HEK293 (cell line): ENCODE measurements at regions not wholly inside any gene's neighbourhood (a gene's known extent, or its start where the extent isn't known, plus 50 kb on each side); places are given as distances from the start of the nearest gene placed in this dataset.

Experiments
- CTCF ChIA-PET: fragments of 350-600 bp; formaldehyde crosslinking; extraction: SDS; loops from one replicate; lab custom pipeline; 2021; ENCODE audit warnings: antibody characterized with exemption; lab: Yijun Ruan, JAX
- POLR2A ChIA-PET: fragments of 300-600 bp; formaldehyde crosslinking; extraction: SDS; loops from one replicate; lab custom pipeline; 2020; ENCODE audit warnings: antibody characterized with exemption, inconsistent platforms; lab: Yijun Ruan, JAX
- H3K27ac ChIP-seq: fragments of 200-500 bp; sonication (Bioruptor generic); 2 replicates; pipeline ENCODE4 v1.5.1; 2014; ENCODE audit warnings: low read depth, low read length, control low read depth, inconsistent platforms; ENCODE audit errors: extremely low read depth
- H3K36me3 ChIP-seq, 2 experiments: fragments of 200-500 bp in 1 of 2; sonication (Bioruptor generic) in 1 of 2; 1 replicate in 1 of 2; 2 replicates in 1 of 2; pipeline ENCODE4 v1.5.1; 2014 to 2017; ENCODE audit warnings: inconsistent platforms in 2 of 2, low read length in 2 of 2; ENCODE audit not compliant: control insufficient read depth in 2 of 2, insufficient read depth in 1 of 2
- H3K4me1 ChIP-seq: fragments of 200-500 bp; sonication (Bioruptor generic); 2 replicates; pipeline ENCODE4 v1.5.1; 2014; ENCODE audit warnings: mild to moderate bottlenecking, low read length, inconsistent platforms; ENCODE audit not compliant: control insufficient read depth, insufficient read depth
- H3K4me3 ChIP-seq: 2 replicates; pipeline ENCODE4 v1.5.1; 2011; ENCODE audit warnings: low read depth, mild to moderate bottlenecking, control low read depth, low read length, moderate library complexity
- H3K9me3 ChIP-seq: fragments of 200-500 bp; sonication (Bioruptor generic); 2 replicates; pipeline ENCODE4 v1.5.1; 2014; ENCODE audit warnings: low read depth, low read length, inconsistent platforms; ENCODE audit not compliant: control insufficient read depth, insufficient read depth
- BCL11B ChIP-seq: fragments of 450-650 bp; formaldehyde crosslinking; IDR thresholded peaks from 2 replicates; pipeline ENCODE4 v1.5.1; 2016; ENCODE audit warnings: low read depth, missing biosample characterization, missing genetic modification characterization
- EGR2 ChIP-seq: fragments of 450-650 bp; formaldehyde crosslinking; IDR thresholded peaks from 2 replicates; pipeline ENCODE4 v1.5.1; 2016; ENCODE audit warnings: low read depth, missing biosample characterization, missing genetic modification characterization
- GLIS1 ChIP-seq: fragments of 450-650 bp; formaldehyde crosslinking; IDR thresholded peaks from 2 replicates; pipeline ENCODE4 v1.5.1; 2016; ENCODE audit warnings: missing biosample characterization, missing genetic modification characterization
- GLIS2 ChIP-seq: fragments of 450-650 bp; formaldehyde crosslinking; IDR thresholded peaks from 2 replicates; pipeline ENCODE4 v1.5.1; 2016; ENCODE audit warnings: missing biosample characterization, missing genetic modification characterization
- KLF1 ChIP-seq: fragments of 450-650 bp; formaldehyde crosslinking; IDR thresholded peaks from 2 replicates; pipeline ENCODE4 v1.5.1; 2016; ENCODE audit warnings: missing biosample characterization, missing genetic modification characterization
- KLF9 ChIP-seq: fragments of 450-650 bp; formaldehyde crosslinking; IDR thresholded peaks from 2 replicates; pipeline ENCODE4 v1.5.1; 2016; ENCODE audit warnings: missing biosample characterization, missing genetic modification characterization, low read depth
- SP2 ChIP-seq: fragments of 450-650 bp; formaldehyde crosslinking; IDR thresholded peaks from 2 replicates; pipeline ENCODE4 v1.5.1; 2016; ENCODE audit warnings: missing biosample characterization, missing genetic modification characterization
- SP3 ChIP-seq: fragments of 450-650 bp; formaldehyde crosslinking; IDR thresholded peaks from 2 replicates; pipeline ENCODE4 v1.5.1; 2016; ENCODE audit warnings: missing biosample characterization, missing genetic modification characterization
- SP7 ChIP-seq: fragments of 450-650 bp; formaldehyde crosslinking; IDR thresholded peaks from 2 replicates; pipeline ENCODE4 v1.5.1; 2016; ENCODE audit warnings: missing biosample characterization, missing genetic modification characterization
- ZBTB17 ChIP-seq: fragments of 450-650 bp; formaldehyde crosslinking; IDR thresholded peaks from 2 replicates; pipeline ENCODE4 v1.5.1; 2016; ENCODE audit warnings: missing biosample characterization, missing genetic modification characterization
- ZBTB8A ChIP-seq: fragments of 450-650 bp; formaldehyde crosslinking; IDR thresholded peaks from 2 replicates; pipeline ENCODE4 v1.5.1; 2016; ENCODE audit warnings: missing biosample characterization, missing genetic modification characterization
- ZFHX2 ChIP-seq: fragments of 450-650 bp; formaldehyde crosslinking; conservative IDR thresholded peaks from 2 replicates; pipeline ENCODE4 v1.5.1; 2016; ENCODE audit warnings: missing biosample characterization, missing genetic modification characterization
- ZFP37 ChIP-seq: fragments of 450-650 bp; formaldehyde crosslinking; IDR thresholded peaks from 2 replicates; pipeline ENCODE4 v1.5.1; 2016; ENCODE audit warnings: missing biosample characterization, missing genetic modification characterization
- ZFP69B ChIP-seq: fragments of 450-650 bp; formaldehyde crosslinking; IDR thresholded peaks from 2 replicates; pipeline ENCODE4 v1.5.1; 2016; ENCODE audit warnings: missing biosample characterization, missing genetic modification characterization
- ZNF433 ChIP-seq: fragments of 450-650 bp; formaldehyde crosslinking; IDR thresholded peaks from 2 replicates; pipeline ENCODE4 v1.5.1; 2016; ENCODE audit warnings: missing biosample characterization, missing genetic modification characterization, low read depth
- ZNF658 ChIP-seq: fragments of 450-650 bp; formaldehyde crosslinking; IDR thresholded peaks from 2 replicates; pipeline ENCODE4; 2016; ENCODE audit warnings: missing biosample characterization, missing genetic modification characterization
- ZNF76 ChIP-seq: fragments of 450-650 bp; formaldehyde crosslinking; IDR thresholded peaks from 2 replicates; pipeline ENCODE4; 2016; ENCODE audit warnings: low read depth, missing biosample characterization, missing genetic modification characterization, borderline replicate concordance
- ZNF777 ChIP-seq: fragments of 450-650 bp; formaldehyde crosslinking; IDR thresholded peaks from 2 replicates; pipeline ENCODE4 v1.5.1; 2017; ENCODE audit warnings: missing biosample characterization, missing genetic modification characterization, borderline replicate concordance
- TF ChIP-seq, protein P1 (sequence below): fragments of 450-650 bp; formaldehyde crosslinking; IDR thresholded peaks from 2 replicates; pipeline ENCODE4 v1.5.1; 2016; ENCODE audit warnings: missing biosample characterization, missing genetic modification characterization
- TF ChIP-seq, protein P2 (sequence below): fragments of 450-650 bp; formaldehyde crosslinking; IDR thresholded peaks from 2 replicates; pipeline ENCODE4 v1.5.1; 2016; ENCODE audit warnings: missing biosample characterization, missing genetic modification characterization
- TF ChIP-seq, protein P3 (sequence below): fragments of 450-650 bp; formaldehyde crosslinking; IDR thresholded peaks from 2 replicates; pipeline ENCODE4 v1.5.1; 2016; ENCODE audit warnings: missing biosample characterization, missing genetic modification characterization, borderline replicate concordance
- TF ChIP-seq, protein P4 (sequence below): fragments of 450-650 bp; formaldehyde crosslinking; IDR thresholded peaks from 2 replicates; pipeline ENCODE4 v1.5.1; 2017; ENCODE audit warnings: missing biosample characterization, mild to moderate bottlenecking, missing genetic modification characterization, moderate library complexity
- TF ChIP-seq, protein P5 (sequence below): fragments of 450-650 bp; formaldehyde crosslinking; IDR thresholded peaks from 2 replicates; pipeline ENCODE4 v1.5.1; 2016; ENCODE audit warnings: missing biosample characterization, missing genetic modification characterization

DNA sequence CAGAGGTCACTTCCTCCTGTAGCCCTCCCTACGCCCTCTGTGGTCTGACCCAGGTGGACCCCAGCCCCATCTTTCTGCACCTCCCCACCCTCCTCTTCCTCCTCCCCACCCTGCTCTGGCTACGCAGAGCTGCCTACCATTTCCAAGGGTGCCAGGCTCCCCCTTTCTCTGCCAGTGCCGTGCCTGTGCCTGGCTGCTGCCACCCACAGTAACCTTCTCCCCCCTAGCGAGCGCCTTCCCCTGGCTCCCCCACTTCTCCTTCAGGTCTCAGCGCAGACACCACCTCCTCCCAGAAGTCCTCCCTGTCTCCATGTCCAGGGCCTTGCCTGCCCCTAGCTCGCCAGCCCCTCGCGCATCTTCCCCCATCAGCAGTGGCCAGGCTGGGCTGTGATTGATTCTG, 471.5 kb downstream of the PTPRU start:
- Histone ChIP-seq H3K27ac (no peak overlapping the region), H3K9me3 (no peaks in the 10 kb centered on the region), H3K36me3 (no peaks in the 10 kb centered on the region), H3K4me1 (peaks cover 3% of the 10 kb centered on the region; the same call in 1 of the 2 replicates), H3K4me3 (no peak overlapping the region)
- ChIA-PET POLR2A (no interaction called here), CTCF (interaction anchor here (0.6 kb wide), 1 partner anchor 141 kb away, joined by 3 read pairs; no protein-coding TSS in a partner anchor)
- TF ChIP-seq ZNF433 (no peak), ZFP37 (no peak)

DNA sequence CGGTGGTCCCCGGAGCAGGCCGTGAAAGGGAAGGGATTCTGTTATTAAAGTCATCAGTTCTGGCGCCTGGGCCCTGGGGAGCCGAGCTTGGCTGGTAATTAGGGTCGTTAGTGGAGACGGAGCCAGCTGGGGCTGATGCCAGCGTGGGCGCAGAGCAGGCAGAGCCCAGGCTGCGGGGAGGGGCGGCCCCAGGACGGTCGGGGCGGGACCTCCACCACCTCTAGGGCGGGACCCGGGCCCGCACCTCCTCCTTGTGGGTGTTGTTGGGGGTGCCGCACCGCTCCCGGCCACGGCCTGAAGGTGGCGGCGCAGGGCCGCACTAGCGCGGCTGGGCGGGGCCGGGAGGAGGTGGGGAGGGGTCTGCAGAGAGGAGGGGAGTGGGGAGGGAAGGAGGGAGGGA, 470.6 kb downstream of the PTPRU start:
- no peaks in the 10 kb centered on the region for H3K36me3 ChIP-seq
- H3K9me3 ChIP-seq = no peaks in the 10 kb centered on the region
- ChIA-PET POLR2A (no interaction called here), CTCF (no interaction called here)
- no peak overlapping the region for H3K4me3 ChIP-seq
- peaks cover 3% of the 10 kb centered on the region; the same call in 1 of the 2 replicates for H3K4me1 ChIP-seq
- TF ChIP-seq SP7 (tag by site-specific recombination) (peak; percentile 46; the same call in 1 of the 2 replicates), EGR2 (tag by site-specific recombination) (peak; percentile 62), ZBTB8A (peak; percentile 84), KLF9 (tag by site-specific recombination) (peak; percentile 37; the same call in 1 of the 2 replicates), KLF1 (tag by site-specific recombination) (peak; percentile 78), ZFHX2 (peak; percentile 85), BCL11B (no peak), GLIS1 (tag by site-specific recombination) (peak; percentile 37; the same call in 1 of the 2 replicates), SP2 (peak; percentile 85), ZNF777 (no peak), GLIS2 (tag by site-specific recombination) (peak; percentile 53), ZNF76 (tag by site-specific recombination) (0 out of 2 replicates have a peak, but pooled peaks have one; percentile 16), ZFP69B (tag by site-specific recombination) (no peak), ZBTB17 (tag by site-specific recombination) (peak; percentile 69), ZNF658 (tag by site-specific recombination) (no peak), SP3 (tag by site-specific recombination) (peak; percentile 86)
- TF ChIP-seq, protein P1, sequence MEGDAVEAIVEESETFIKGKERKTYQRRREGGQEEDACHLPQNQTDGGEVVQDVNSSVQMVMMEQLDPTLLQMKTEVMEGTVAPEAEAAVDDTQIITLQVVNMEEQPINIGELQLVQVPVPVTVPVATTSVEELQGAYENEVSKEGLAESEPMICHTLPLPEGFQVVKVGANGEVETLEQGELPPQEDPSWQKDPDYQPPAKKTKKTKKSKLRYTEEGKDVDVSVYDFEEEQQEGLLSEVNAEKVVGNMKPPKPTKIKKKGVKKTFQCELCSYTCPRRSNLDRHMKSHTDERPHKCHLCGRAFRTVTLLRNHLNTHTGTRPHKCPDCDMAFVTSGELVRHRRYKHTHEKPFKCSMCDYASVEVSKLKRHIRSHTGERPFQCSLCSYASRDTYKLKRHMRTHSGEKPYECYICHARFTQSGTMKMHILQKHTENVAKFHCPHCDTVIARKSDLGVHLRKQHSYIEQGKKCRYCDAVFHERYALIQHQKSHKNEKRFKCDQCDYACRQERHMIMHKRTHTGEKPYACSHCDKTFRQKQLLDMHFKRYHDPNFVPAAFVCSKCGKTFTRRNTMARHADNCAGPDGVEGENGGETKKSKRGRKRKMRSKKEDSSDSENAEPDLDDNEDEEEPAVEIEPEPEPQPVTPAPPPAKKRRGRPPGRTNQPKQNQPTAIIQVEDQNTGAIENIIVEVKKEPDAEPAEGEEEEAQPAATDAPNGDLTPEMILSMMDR (tag by site-specific recombination) = peak; percentile 58
- TF ChIP-seq, protein P2, sequence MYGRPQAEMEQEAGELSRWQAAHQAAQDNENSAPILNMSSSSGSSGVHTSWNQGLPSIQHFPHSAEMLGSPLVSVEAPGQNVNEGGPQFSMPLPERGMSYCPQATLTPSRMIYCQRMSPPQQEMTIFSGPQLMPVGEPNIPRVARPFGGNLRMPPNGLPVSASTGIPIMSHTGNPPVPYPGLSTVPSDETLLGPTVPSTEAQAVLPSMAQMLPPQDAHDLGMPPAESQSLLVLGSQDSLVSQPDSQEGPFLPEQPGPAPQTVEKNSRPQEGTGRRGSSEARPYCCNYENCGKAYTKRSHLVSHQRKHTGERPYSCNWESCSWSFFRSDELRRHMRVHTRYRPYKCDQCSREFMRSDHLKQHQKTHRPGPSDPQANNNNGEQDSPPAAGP (tag by site-specific recombination) = peak; percentile 59
- TF ChIP-seq, protein P3, sequence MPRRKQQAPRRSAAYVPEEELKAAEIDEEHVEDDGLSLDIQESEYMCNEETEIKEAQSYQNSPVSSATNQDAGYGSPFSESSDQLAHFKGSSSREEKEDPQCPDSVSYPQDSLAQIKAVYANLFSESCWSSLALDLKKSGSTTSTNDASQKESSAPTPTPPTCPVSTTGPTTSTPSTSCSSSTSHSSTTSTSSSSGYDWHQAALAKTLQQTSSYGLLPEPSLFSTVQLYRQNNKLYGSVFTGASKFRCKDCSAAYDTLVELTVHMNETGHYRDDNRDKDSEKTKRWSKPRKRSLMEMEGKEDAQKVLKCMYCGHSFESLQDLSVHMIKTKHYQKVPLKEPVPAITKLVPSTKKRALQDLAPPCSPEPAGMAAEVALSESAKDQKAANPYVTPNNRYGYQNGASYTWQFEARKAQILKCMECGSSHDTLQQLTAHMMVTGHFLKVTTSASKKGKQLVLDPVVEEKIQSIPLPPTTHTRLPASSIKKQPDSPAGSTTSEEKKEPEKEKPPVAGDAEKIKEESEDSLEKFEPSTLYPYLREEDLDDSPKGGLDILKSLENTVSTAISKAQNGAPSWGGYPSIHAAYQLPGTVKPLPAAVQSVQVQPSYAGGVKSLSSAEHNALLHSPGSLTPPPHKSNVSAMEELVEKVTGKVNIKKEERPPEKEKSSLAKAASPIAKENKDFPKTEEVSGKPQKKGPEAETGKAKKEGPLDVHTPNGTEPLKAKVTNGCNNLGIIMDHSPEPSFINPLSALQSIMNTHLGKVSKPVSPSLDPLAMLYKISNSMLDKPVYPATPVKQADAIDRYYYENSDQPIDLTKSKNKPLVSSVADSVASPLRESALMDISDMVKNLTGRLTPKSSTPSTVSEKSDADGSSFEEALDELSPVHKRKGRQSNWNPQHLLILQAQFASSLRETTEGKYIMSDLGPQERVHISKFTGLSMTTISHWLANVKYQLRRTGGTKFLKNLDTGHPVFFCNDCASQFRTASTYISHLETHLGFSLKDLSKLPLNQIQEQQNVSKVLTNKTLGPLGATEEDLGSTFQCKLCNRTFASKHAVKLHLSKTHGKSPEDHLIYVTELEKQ (tag by site-specific recombination) = no peak
- TF ChIP-seq, protein P4, sequence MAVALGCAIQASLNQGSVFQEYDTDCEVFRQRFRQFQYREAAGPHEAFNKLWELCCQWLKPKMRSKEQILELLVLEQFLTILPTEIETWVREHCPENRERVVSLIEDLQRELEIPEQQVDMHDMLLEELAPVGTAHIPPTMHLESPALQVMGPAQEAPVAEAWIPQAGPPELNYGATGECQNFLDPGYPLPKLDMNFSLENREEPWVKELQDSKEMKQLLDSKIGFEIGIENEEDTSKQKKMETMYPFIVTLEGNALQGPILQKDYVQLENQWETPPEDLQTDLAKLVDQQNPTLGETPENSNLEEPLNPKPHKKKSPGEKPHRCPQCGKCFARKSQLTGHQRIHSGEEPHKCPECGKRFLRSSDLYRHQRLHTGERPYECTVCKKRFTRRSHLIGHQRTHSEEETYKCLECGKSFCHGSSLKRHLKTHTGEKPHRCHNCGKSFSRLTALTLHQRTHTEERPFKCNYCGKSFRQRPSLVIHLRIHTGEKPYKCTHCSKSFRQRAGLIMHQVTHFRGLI (tag by site-specific recombination) = 0 out of 2 replicates have a peak, but pooled peaks have one; percentile 24
- TF ChIP-seq, protein P5, sequence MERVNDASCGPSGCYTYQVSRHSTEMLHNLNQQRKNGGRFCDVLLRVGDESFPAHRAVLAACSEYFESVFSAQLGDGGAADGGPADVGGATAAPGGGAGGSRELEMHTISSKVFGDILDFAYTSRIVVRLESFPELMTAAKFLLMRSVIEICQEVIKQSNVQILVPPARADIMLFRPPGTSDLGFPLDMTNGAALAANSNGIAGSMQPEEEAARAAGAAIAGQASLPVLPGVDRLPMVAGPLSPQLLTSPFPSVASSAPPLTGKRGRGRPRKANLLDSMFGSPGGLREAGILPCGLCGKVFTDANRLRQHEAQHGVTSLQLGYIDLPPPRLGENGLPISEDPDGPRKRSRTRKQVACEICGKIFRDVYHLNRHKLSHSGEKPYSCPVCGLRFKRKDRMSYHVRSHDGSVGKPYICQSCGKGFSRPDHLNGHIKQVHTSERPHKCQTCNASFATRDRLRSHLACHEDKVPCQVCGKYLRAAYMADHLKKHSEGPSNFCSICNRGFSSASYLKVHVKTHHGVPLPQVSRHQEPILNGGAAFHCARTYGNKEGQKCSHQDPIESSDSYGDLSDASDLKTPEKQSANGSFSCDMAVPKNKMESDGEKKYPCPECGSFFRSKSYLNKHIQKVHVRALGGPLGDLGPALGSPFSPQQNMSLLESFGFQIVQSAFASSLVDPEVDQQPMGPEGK = peak; percentile 68
- no peak overlapping the region for H3K27ac ChIP-seq
